GM12878 (cell line): ENCODE measurements at regions not wholly inside any gene's neighbourhood (a gene's known extent, or its start where the extent isn't known, plus 50 kb on each side); places are given as distances from the start of the nearest gene placed in this dataset.

Experiments used
- ATAC-seq: fragments of 200-7000 bp; cut with Tn5 transposase; 3 replicates; pipeline ENCODE4 v1.9.1; 2020; ENCODE audit warnings: mild to moderate bottlenecking, moderate library complexity
- BruUV-seq: library from RNA; stranded (reverse); fragments of 400-500 nt; replicated peaks from 2 replicates; lab custom pipeline; 2021; lab: Mats Ljungman, UMichigan
- CTCF ChIA-PET: fragments of 300-600 bp; sonication (Branson Sonifier 250); formaldehyde crosslinking; extraction: SDS; loops from one replicate; lab custom pipeline; 2021; ENCODE audit warnings: inconsistent platforms; lab: Yijun Ruan, JAX
- POLR2A ChIA-PET: fragments of 350-600 bp; formaldehyde crosslinking; extraction: SDS; loops from one replicate; lab custom pipeline; 2021; ENCODE audit warnings: inconsistent platforms; lab: Charles Lee
- RAD21 ChIA-PET: fragments of 300-600 bp; sonication (Branson Sonifier 250); formaldehyde crosslinking; loops from one replicate; lab custom pipeline; 2023; ENCODE audit warnings: antibody characterized with exemption; ENCODE audit not compliant: unreplicated experiment; lab: Charles Lee
- SMC1A ChIA-PET: fragments of 300-600 bp; sonication (Branson Sonifier 250); formaldehyde crosslinking; loops from one replicate; lab custom pipeline; 2023; ENCODE audit not compliant: unreplicated experiment, uncharacterized antibody; lab: Charles Lee
- DNase-seq: peaks from one replicate; pipeline ENCODE4 v3.0.0-alpha.2; 2011; ENCODE audit warnings: low read depth, low spot score
- FAIRE-seq: peaks from 3 replicates; lab custom pipeline; 2011; peaks lifted over from hg19 to GRCh38; lab: Jason Lieb, UNC
- H2AFZ ChIP-seq: 2 replicates; pipeline ENCODE4 v1.6.0; 2011; ENCODE audit warnings: low read depth, low read length, control low read depth; ENCODE audit not compliant: control insufficient read depth
- H3K27ac ChIP-seq: 2 replicates; pipeline ENCODE4 v1.5.1; 2011; ENCODE audit warnings: control low read depth; ENCODE audit not compliant: control insufficient read depth, insufficient read depth
- H3K27me3 ChIP-seq, 2 experiments: replicated peaks in 1 of 2; 2 replicates each; pipeline versions ENCODE4 v1.6.0 to v1.6.1; 2011; ENCODE audit warnings: low read length in 1 of 2; ENCODE audit not compliant: control insufficient read depth in 2 of 2, insufficient read depth in 2 of 2
- H3K36me3 ChIP-seq, 2 experiments: 2 replicates each; pipeline ENCODE4 v1.5.1; 2011; ENCODE audit warnings: low read length in 1 of 2; ENCODE audit not compliant: control insufficient read depth in 2 of 2, insufficient read depth in 2 of 2
- H3K4me1 ChIP-seq: 2 replicates; pipeline ENCODE4 v1.6.1; 2011; ENCODE audit warnings: mild to moderate bottlenecking, low read length, moderate library complexity, mixed read lengths; ENCODE audit not compliant: control insufficient read depth, insufficient read depth
- H3K4me2 ChIP-seq: 2 replicates; pipeline ENCODE4 v1.6.0; 2011; ENCODE audit warnings: control low read depth; ENCODE audit not compliant: control insufficient read depth, insufficient read depth
- H3K4me3 ChIP-seq: fragments of 200-600 bp; sonication (generic); 2 replicates; pipeline ENCODE4 v1.5.1; 2016
- H3K79me2 ChIP-seq: 2 replicates; pipeline ENCODE4 v1.6.0; 2011; ENCODE audit warnings: low read length; ENCODE audit not compliant: control insufficient read depth, insufficient read depth
- H3K9ac ChIP-seq: 2 replicates; pipeline ENCODE4 v1.8.0; 2011; ENCODE audit warnings: low read length, control low read depth, mixed read lengths; ENCODE audit not compliant: control insufficient read depth, insufficient read depth
- H3K9me3 ChIP-seq: replicated peaks from 3 replicates; pipeline ENCODE4 v1.5.1; 2011; ENCODE audit warnings: mild to moderate bottlenecking, low read length; ENCODE audit not compliant: control insufficient read depth, insufficient read depth
- H4K20me1 ChIP-seq: 2 replicates; pipeline ENCODE4 v1.6.0; 2011; ENCODE audit not compliant: control insufficient read depth, insufficient read depth
- ASH2L ChIP-seq: fragments of 300-600, 200-600 bp; sonication (generic); IDR thresholded peaks from 2 replicates; pipeline ENCODE4 v1.6.1; 2017; ENCODE audit warnings: low read depth, mild to moderate bottlenecking, borderline replicate concordance
- CBX5 ChIP-seq: sonication (generic); IDR thresholded peaks from 2 replicates; pipeline ENCODE4 v1.6.1; 2016; ENCODE audit warnings: low read depth, moderate library complexity, mild to moderate bottlenecking, inconsistent platforms
- DPF2 ChIP-seq: fragments of 450-650 bp; IDR thresholded peaks from 2 replicates; pipeline ENCODE4 v1.6.1; 2017; ENCODE audit warnings: mild to moderate bottlenecking
- EED ChIP-seq: sonication (generic); IDR thresholded peaks from 2 replicates; pipeline ENCODE4 v1.6.1; 2016; ENCODE audit warnings: antibody characterized with exemption, low read depth
- EGR1 ChIP-seq, 2 experiments: IDR thresholded peaks; 1 replicate in 1 of 2; 2 replicates in 1 of 2; pipeline ENCODE4 v1.6.1; 2011 to 2012; ENCODE audit warnings: low read depth in 2 of 2, low read length in 2 of 2, borderline replicate concordance in 1 of 2, mild to moderate bottlenecking in 1 of 2, moderate library complexity in 1 of 2
- ETV6 ChIP-seq, 2 experiments: fragments of 450-650 bp in 1 of 2; IDR thresholded peaks in 1 of 2; conservative IDR thresholded peaks in 1 of 2; 2 replicates each; pipeline ENCODE4 v1.6.1; 2014; ENCODE audit warnings: antibody characterized with exemption in 1 of 2, borderline replicate concordance in 1 of 2, low read depth in 1 of 2, mild to moderate bottlenecking in 1 of 2, moderate library complexity in 1 of 2
- FOS ChIP-seq: IDR thresholded peaks from 3 replicates; pipeline ENCODE4 v1.6.1; 2011; ENCODE audit warnings: borderline replicate concordance; ENCODE audit not compliant: insufficient read length; ENCODE audit errors: extremely low read depth
- MLLT1 ChIP-seq: fragments of 450-650 bp; IDR thresholded peaks from 2 replicates; pipeline ENCODE4 v1.6.1; 2016; ENCODE audit warnings: mild to moderate bottlenecking
- MYB ChIP-seq: fragments of 150-350 bp; IDR thresholded peaks from 2 replicates; pipeline ENCODE4 v1.6.1; 2014; ENCODE audit warnings: mild to moderate bottlenecking, low read depth, low read length, borderline replicate concordance
- NFIC ChIP-seq: IDR thresholded peaks from 2 replicates; pipeline ENCODE4 v1.6.1; 2012; ENCODE audit warnings: low read depth, mild to moderate bottlenecking, inconsistent platforms, low read length, moderate library complexity
- NR2C2 ChIP-seq: IDR thresholded peaks from 2 replicates; pipeline ENCODE4 v1.6.1; 2011; ENCODE audit warnings: borderline replicate concordance, low read depth; ENCODE audit not compliant: control insufficient read depth, insufficient read length
- PAX8 ChIP-seq: fragments of 450-650 bp; IDR thresholded peaks from 2 replicates; pipeline ENCODE4 v1.6.1; 2017; ENCODE audit warnings: mild to moderate bottlenecking, moderate library complexity
- PBX3 ChIP-seq: IDR thresholded peaks from 2 replicates; pipeline ENCODE4 v1.6.1; 2011; ENCODE audit warnings: mild to moderate bottlenecking, low read depth, low read length, moderate library complexity; ENCODE audit not compliant: insufficient replicate concordance
- RCOR1 ChIP-seq: conservative IDR thresholded peaks from 2 replicates; pipeline ENCODE4 v1.6.1; 2012; ENCODE audit warnings: low read depth, low read length, improper control_type of control experiment
- SP1 ChIP-seq: IDR thresholded peaks from one replicate; pipeline ENCODE4 v1.6.1; 2011; ENCODE audit warnings: low read depth, low read length
- TAF1 ChIP-seq: IDR thresholded peaks from 2 replicates; pipeline ENCODE4 v1.6.1; 2011; ENCODE audit warnings: mild to moderate bottlenecking, low read depth, low read length, borderline replicate concordance
- ZNF207 ChIP-seq: fragments of 450-650 bp; IDR thresholded peaks from 2 replicates; pipeline ENCODE4 v1.6.1; 2014; ENCODE audit warnings: antibody characterized with exemption, mild to moderate bottlenecking, borderline replicate concordance
- ZNF217 ChIP-seq: fragments of 450-650 bp; IDR thresholded peaks from 2 replicates; pipeline ENCODE4 v1.6.1; 2017; ENCODE audit warnings: antibody characterized with exemption, mild to moderate bottlenecking
- WGBS: methylation state at CpG from one replicate; pipeline ENCODE4 v1.1.6; 2016; ENCODE audit warnings: low lambda C conversion rate; ENCODE audit not compliant: insufficient replicate concordance, insufficient coverage; ENCODE audit errors: missing lambda C conversion rate; 5-methylcytosine and 5-hydroxymethylcytosine counted together
- in situ Hi-C: fragments of 300-500 bp; cut with MboI; formaldehyde crosslinking; loops from 9 replicates; pipeline ENCODE4 v1.14.3; 2018; ENCODE audit warnings: mixed read lengths
- intact Hi-C: fragments of 100-400 bp; cut with micrococcal nuclease; formaldehyde crosslinking; loops from one replicate; pipeline ENCODE4 v1.14.2; 2022; ENCODE audit not compliant: unreplicated experiment

GRCh38 chr19:29384656-29385055 is 141.1 kb upstream of the VSTM2B start:
- CTCF ChIA-PET, result no interaction called here
- no peaks in the 10 kb centered on the region for H3K36me3 ChIP-seq
- WGBS, result 14% methylated on average over 8 of the region's 8 CpGs
- no peaks in the 10 kb centered on the region; the same call in 2 of the 3 replicates for H3K9me3 ChIP-seq
- no TSS peak for BruUV-seq
- TF ChIP-seq EGR1 (IDR thresholded peaks at IDR 0.05; ENCODE audit: borderline replicate concordance in 1 of 2, low read depth in 2 of 2, low read length in 2 of 2) (no peak), RCOR1 (no peak), NR2C2 (no peak), PBX3 (no peak), SP1 (no peak), TAF1 (no peak), MYB (no peak), ZNF217 (no peak), ETV6 (conservative IDR thresholded peaks at IDR 0.05 in 1 of 2, IDR thresholded peaks at IDR 0.05 in 1 of 2; ENCODE audit: borderline replicate concordance in 1 of 2, low read depth in 1 of 2) (no peak), EED (no peak), ASH2L (no peak), ZNF207 (no peak), NFIC (no peak), MLLT1 (no peak), PAX8 (no peak), DPF2 (no peak), FOS (no peak), CBX5 (no peak)
- H3K4me3 ChIP-seq, result no peak overlapping the region
- POLR2A ChIA-PET, result no interaction called here
- H3K27ac ChIP-seq, result no peak overlapping the region
- no peak overlapping the region for H3K9ac ChIP-seq
- no peaks in the 10 kb centered on the region for H3K79me2 ChIP-seq
- H4K20me1 ChIP-seq, result no peaks in the 10 kb centered on the region
- no peaks in the 10 kb centered on the region for H3K27me3 ChIP-seq
- ATAC-seq, result no peak
- intact Hi-C loops, result no loop called here
- no peak for DNase-seq
- RAD21 ChIA-PET, result no interaction called here
- H3K4me2 ChIP-seq, result no peak overlapping the region
- H2AFZ ChIP-seq, result no peak overlapping the region
- FAIRE-seq, result no peak
- SMC1A ChIA-PET, result no interaction called here
- in situ Hi-C loops, result no loop called here
- H3K4me1 ChIP-seq, result no peaks in the 10 kb centered on the region
